ENCODE measurements at regions not wholly inside any gene's neighbourhood (a gene's known extent, or its start where the extent isn't known, plus 50 kb on each side); places are given as distances from the start of the nearest gene placed in this dataset.

GRCh38 chr7:89648509-89648908, 505.8 kb upstream of the STEAP1 start:
- in situ Hi-C loops (cut with MboI; ENCODE audit: low sequenced_read_pairs, unreplicated experiment): no loop called here

DNA sequence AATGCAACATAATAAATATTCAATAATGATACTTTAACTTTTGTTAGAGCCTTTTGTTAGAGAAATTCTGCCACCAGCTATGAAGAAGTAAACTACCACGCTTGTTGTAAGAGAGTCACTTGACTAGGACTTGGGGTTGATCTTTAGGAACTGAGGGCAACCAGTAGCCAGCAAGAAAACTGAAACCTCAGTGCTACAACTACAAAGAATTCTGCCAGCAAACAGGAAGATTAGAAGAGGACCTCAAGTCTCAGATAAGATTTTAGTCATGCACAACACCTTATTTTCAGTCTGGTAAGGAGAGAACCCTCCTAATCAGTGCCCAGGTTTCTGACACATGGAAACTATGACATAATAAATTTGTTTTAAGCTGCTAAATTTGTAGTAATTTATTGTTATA, 498.3 kb upstream of the STEAP1 start:
- DNase-seq (ENCODE audit: low spot score): no peak
- TF ChIP-seq, protein P1, sequence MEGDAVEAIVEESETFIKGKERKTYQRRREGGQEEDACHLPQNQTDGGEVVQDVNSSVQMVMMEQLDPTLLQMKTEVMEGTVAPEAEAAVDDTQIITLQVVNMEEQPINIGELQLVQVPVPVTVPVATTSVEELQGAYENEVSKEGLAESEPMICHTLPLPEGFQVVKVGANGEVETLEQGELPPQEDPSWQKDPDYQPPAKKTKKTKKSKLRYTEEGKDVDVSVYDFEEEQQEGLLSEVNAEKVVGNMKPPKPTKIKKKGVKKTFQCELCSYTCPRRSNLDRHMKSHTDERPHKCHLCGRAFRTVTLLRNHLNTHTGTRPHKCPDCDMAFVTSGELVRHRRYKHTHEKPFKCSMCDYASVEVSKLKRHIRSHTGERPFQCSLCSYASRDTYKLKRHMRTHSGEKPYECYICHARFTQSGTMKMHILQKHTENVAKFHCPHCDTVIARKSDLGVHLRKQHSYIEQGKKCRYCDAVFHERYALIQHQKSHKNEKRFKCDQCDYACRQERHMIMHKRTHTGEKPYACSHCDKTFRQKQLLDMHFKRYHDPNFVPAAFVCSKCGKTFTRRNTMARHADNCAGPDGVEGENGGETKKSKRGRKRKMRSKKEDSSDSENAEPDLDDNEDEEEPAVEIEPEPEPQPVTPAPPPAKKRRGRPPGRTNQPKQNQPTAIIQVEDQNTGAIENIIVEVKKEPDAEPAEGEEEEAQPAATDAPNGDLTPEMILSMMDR (IDR thresholded peaks at IDR 0.05; ENCODE audit: borderline replicate concordance, control extremely low read depth, extremely low read depth, insufficient read depth, missing control alignments): no peak
- in situ Hi-C loops (cut with MboI; ENCODE audit: low sequenced_read_pairs, unreplicated experiment): no loop called here

More at GRCh38 chr7:89648509-89648908, 505.8 kb upstream of the STEAP1 start:
- no peak for DNase-seq (ENCODE audit: low spot score)
- TF ChIP-seq, protein P1 (IDR thresholded peaks at IDR 0.05; ENCODE audit: borderline replicate concordance, control extremely low read depth, extremely low read depth, insufficient read depth, missing control alignments): no peak

GRCh38 chr7:89661876-89662275, 492.4 kb upstream of the STEAP1 start:
- TF ChIP-seq, protein P1 (IDR thresholded peaks at IDR 0.05; ENCODE audit: borderline replicate concordance, control extremely low read depth, extremely low read depth, insufficient read depth, missing control alignments): no peak
- in situ Hi-C loops (cut with MboI; ENCODE audit: low sequenced_read_pairs, unreplicated experiment): no loop called here

GRCh38 chr7:89666136-89666835, 488.0 kb upstream of the STEAP1 start:
- no peak for DNase-seq (ENCODE audit: low spot score)
- in situ Hi-C loops (cut with MboI; ENCODE audit: low sequenced_read_pairs, unreplicated experiment): no loop called here
- TF ChIP-seq, protein P1 (IDR thresholded peaks at IDR 0.05; ENCODE audit: borderline replicate concordance, control extremely low read depth, extremely low read depth, insufficient read depth, missing control alignments): no peak

More at GRCh38 chr7:89661876-89662275, 492.4 kb upstream of the STEAP1 start:
- DNase-seq (ENCODE audit: low spot score): no peak

DNA sequence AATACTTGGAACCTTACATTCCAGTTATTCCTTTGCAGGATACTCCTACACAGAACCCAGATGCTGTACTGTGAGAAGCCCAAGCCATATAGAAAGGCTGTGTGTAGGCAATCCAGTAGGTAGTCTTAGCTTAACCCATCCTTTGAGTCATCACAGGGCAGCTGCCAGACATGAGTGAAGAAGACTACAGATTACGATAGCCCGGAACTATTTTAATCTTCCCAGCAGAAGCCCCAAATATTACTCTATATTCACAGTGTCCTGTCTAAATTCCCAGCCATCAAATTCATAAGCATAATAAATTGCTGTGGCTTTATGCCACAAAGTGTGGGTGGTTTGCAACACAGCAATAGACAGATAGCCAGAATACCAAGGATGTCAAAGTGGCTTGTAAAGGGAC, 474.1 kb upstream of the STEAP1 start:
- TF ChIP-seq, protein P1 (IDR thresholded peaks at IDR 0.05; ENCODE audit: borderline replicate concordance, control extremely low read depth, extremely low read depth, insufficient read depth, missing control alignments): no peak
- no peak for DNase-seq (ENCODE audit: low spot score)
- in situ Hi-C loops (cut with MboI; ENCODE audit: low sequenced_read_pairs, unreplicated experiment): no loop called here

- TF ChIP-seq, protein P1 (IDR thresholded peaks at IDR 0.05; ENCODE audit: borderline replicate concordance, control extremely low read depth, extremely low read depth, insufficient read depth, missing control alignments): no peak
- in situ Hi-C loops (cut with MboI; ENCODE audit: low sequenced_read_pairs, unreplicated experiment): no loop called here
- no peak for DNase-seq (ENCODE audit: low spot score)
Observed at GRCh38 chr7:89681448-89681847, 472.8 kb upstream of the STEAP1 start.

Data from GM13976 (cell line).